NCI-H2081 (cell line): ENCODE measurements at regions not wholly inside any gene's neighbourhood (a gene's known extent, or its start where the extent isn't known, plus 50 kb on each side); places are given as distances from the start of the nearest gene placed in this dataset.
"Not testable (repeated sequence)": the region's sequence is repeated elsewhere in the genome, so short reads cannot be mapped to it uniquely, and the experiment has no call there.

Experiments used
- DNase-seq, 2 experiments: peaks; one replicate each; lab custom pipeline; 2025; lab: John Stamatoyannopoulos, UW

DNA sequence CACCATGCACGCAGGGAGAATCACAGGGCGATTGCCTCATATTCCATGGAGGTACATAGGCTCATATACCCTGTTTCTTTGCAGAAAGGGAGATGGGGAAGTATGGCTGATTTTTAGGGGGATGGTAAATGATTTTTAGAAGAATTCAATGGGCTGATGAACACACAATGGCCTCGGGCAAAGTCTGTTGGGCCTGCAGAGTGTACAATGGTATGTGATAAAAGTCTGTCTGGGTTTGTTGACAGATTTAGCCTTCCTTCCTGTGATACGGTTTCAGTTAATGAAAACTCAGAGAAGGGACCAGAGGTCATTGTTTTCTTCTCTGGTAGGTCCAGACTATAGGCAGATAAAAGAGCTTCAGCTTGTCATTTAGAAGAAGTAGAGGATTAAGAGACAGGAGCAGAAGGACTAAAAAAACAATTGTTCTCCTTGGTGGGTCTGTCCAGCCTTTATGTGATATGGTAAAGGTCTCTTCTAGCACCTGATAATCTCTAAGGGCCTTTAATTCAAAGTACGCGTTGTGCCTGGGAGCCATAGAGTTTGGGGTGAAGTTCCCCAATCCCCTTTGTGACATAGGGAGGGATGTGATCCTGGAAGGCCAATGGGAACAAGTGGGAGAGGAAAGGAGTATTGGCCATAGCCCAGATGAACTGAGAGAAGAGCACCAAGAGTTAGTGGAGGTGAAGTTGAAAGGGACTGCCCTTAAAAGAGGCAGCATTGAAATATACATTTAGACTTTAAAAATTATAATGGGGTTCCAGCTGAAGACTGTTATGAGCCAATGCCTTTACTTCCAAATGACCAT lies 107.5 kb upstream of the SERPINE2 start:
- no peak for DNase-seq

DNA sequence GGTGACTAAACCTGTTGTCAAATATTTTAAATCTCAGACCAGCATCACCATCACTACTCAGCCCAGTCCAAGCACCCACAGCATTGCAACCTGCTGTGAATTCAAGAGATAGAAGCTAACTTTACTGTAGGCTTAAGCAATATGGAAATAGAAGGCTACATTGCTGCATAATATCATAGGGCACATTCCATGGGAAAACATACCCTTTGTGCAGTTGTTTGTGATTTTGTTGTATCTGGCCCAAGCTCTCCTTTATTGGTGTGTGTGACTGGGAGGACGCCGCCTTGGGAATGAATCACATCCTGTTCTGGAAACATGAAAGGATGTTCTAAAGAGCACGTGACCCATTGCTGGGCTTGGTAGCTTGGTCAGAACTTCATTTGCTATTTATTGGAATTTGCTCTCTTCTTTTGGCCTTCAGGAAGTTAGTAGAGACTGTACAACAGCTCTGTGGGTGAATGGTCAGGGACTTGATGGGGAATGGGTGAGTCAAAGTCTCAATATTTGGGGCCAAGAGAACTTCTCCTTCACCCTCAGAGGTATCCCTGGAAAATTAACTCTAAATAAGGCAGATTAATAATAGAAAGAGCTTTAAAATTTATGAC lies 106.8 kb upstream of the SERPINE2 start:
- no peak for DNase-seq

DNA sequence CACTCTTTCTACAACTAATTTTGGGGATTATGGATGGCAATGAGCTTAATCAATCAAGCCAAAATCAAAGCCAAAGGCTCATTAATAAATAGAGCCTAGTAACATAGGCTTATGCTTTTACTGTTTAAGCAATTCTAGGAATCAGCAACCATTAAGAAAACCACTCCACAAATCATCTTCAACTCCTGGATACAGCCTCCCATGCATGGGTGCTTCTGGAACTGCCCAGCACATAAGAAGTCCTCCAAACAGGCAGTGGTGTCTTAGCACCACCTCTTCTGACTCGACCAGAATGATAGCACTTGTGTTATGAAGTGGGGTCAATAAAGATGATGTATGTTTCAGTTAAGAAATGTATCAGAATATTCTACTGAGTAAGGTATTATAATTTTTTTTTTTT lies 104.4 kb upstream of the SERPINE2 start:
- no peak for DNase-seq

DNA sequence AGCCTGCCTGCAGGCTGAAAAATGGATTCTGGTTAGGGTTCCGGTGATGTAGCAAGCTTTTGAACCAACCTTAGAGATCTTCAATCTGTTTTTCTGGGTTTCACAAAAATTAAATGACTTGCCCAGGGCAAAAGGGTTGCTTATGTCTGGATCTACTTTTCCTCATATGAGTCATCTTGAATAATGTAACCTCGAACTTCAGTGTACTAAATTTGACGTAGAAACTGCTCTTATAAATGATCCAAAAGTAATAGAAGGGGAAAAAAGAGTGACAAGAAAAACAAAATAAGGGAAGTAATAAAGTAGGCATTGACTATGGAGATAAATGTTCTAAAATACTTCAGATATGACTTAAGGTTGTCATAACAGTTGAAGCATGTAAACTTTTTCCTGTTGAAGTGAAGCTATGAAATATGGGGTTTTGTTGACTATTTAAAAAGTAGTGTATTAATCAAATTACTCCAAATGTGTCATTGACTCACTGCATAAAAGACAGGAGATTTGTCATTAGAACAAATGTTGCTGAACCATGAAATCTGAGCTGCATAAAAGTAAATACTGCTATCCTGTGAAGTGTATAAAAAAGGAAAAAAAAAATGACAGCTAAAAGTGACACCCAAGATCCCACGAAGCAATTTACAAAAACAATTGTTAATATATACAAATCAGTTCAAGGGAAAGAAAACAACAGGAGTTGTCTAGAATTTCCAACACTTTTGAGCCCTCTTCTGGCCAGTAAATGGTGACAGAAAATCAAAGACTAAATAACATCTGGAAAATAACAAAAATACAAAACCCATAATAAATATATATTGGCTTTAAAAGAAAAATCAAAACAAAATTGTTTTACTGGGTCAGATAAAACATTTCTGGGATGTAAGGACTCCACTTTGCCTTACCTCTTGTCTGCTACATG lies 103.6 kb upstream of the SERPINE2 start:
- DNase-seq: no peak

DNA sequence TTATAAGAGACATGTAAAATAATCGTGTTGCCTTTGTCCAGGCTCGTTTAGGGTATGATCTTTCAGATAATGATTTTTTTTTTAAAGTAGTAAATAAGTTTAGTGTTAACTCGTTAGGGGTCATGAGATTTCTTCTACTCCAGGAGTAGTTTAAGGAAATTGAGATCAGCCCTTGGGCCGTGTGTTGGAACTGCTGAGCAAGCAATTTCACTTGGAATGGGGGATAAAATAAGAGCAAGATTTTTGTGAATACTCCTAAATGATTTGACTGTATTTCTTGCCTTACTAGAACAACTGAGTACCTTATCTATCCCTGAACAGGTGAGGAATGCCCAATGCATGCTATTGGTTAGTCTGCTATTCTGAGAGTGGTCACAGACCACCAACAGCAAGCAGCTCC lies 102.2 kb upstream of the SERPINE2 start:
- DNase-seq: no peak

DNA sequence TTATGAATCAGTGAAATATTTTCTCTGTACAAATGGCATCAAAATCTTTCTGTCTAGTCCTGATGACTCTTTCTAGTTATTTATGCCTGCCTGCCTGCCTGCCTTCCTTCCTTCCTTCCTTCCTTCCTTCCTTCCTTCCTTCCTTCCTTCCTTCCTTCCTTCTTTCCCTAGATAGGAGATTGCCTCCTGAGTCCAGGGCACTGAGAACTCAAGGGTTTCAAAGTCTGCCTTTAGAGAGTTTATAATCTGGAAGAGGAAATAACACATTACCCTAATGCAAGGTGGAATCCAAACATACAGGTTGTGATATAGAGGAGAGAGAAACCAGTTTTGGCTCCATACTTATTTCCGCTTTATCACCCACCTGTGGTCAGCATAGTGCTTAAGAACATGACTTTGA lies 98.1 kb upstream of the SERPINE2 start:
- DNase-seq: no peak

DNA sequence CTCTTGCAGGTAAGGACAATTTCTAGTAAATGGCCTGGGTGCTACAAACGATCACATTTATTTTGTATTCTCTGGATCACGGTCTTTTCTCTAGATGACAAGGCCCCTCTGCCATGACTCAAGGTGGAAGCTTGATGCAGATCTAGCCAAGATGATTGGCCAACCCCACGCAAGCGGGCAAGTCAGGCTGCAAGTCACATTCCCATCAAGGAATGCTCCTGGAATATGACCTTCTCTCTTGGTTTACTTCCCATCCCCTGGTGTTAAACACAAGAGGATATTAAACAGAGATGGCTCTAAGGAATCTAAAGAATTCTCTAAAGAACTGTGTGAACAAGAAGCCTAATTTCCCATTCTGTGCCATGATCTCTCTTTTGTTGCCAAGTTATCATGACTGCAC lies 97.3 kb upstream of the SERPINE2 start:
- no peak for DNase-seq

DNA sequence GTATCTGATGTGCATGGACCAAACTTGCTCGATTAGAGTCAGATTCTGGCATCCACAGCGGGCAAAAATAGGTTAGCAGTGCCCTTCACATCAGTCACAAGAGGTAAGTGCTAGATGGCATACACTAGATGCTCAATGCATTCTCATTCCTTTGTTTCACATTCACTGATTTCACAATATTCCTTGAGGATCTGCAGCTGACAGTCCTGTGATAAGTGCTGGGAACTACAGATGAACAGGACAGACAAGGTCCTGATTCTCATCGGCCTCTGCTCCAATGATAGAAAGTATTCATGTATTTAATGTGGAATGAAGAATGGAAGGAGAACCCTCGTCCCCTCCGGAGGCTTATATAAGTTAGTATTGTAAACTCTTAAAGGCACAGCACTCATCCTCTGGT lies 96.8 kb upstream of the SERPINE2 start:
- DNase-seq: no peak

DNA sequence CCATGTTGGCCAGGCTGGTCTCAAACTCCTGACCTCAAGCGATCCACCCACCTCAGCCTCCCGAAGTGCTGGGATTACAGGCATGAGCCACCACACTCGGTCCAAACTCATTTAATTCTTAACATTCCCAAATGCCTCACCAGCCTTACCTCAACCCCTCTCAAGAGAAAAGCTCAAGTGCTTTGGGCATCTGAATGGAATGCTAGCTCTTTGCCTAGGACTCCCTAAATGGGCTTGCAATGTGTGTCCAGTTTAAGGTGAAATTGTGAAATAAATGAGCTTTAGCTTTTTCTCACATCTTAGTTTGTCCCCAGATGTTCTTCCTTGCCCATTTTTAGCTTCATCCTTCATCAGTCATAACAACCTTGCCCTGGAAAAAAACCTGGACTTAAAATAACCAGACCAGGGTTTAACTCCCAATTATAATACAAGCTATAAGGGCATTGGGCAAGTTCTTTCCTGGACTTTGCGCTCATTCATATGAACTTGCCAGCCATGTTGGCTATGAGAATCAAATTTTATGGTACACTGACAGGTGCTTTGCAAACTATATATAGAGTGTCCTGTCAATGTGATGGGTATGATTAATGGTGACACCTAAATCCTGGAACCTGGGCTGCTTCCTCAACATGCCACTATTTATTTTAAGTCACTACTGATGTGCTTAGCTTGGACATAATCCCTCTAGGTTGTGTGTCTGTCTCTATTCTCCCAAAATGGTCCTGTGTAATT lies 95.1 kb upstream of the SERPINE2 start:
- no peak for DNase-seq

DNA sequence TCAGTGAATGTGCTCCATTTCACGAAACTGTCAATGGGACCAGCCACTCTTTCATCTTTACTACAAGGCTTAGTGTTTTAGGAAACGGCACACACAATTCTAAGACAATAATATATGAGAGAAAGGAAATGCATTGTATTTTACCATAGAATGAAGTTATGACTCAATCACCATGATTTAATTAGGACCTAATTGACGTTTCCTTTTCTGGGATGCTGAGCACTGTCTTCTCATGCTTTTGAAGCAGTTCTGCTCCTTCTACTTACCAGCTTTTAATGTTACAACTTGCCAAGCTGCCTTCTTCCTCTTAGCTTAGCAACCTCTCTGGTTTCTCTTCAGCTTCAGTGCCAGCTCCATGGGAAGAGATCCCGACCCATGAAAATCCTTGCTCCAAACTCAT lies 94.3 kb upstream of the SERPINE2 start:
- DNase-seq: no peak

DNA sequence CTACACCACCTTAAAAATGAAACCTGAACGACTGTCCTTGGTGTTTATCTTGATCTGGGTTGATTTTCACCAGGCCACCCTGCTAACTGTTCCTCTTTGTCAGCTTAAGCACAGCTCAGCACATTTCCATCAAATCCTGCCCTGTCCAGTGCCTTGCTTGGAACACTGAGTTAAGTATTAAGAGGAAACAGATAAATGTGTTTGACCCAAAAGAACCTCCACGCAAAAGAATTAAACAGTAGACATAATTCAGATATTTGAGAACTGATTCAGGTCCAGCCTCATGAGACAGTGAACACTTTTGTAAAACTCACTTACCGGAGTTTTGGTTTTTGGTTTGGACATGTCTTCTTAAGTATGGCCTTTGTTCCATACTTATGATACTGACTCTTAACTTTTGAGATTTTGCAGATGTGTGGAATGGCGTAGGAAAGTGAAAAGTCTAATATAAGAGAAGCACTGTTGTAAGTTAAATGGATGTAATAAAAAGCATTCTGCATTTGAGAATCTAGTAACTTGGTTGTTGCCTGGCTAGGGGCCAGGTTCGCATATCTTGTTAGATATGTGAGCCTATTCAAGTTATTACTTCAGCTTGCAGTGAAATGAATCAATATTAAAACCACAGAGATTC lies 88.9 kb upstream of the SERPINE2 start:
- DNase-seq: no peak

DNA sequence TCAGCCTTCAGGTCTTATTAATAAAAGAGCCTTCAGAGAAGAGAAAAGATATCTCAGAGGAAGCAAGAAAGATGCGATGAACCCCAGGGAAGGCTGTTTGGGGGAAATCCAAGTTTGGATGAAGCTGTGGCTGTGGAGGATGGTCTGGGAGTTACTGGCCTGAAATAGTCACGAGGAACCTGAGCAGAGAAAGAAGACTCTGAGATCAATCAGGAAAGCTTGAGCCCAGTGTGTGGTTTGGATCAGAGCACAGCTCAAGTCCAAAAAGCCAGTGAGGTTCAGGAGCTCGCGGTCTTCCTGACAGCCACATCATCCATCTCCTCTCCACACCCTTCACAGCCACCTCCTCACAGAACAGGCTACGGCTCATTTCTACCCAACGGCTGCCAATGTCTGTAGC lies 87.4 kb upstream of the SERPINE2 start:
- DNase-seq: no peak

DNA sequence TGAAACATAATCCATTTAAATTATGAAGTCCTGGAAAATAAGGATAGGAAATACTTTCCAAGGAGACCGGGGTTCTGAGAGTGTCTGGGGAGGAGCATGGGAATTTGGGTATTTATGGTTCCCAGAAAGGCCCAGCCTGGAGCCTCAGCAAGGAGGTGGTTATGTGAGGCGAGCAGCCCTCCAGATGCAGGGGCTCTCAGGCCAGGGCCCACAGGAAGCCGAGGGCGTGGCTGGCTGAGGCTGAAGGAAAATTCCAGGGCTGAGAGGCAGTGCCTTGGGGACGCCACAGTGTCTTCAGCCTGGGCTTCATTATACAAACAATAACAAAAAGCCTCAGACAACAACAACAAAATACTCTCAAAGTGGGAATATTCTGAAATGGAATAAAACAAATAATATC lies 86.9 kb upstream of the SERPINE2 start:
- no peak for DNase-seq

DNA sequence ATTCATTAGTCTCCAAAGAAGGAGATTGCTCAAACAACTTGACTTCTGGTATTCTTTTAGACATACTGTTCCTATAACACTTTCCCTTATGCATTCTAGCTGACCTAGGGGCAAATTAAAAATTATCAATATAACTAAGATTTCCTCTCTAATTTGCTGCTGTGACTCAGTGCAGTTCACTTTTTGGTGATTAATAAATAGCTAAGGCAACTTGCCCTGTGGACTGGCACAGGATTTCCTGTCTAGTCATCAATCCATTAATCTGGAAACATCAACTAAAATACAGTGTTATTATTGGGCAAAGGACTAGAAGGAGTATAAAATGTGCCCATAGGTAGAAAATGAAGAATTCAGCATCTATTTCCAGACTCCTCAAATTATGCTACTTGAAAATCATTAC lies 83.5 kb upstream of the SERPINE2 start:
- DNase-seq: no peak

DNA sequence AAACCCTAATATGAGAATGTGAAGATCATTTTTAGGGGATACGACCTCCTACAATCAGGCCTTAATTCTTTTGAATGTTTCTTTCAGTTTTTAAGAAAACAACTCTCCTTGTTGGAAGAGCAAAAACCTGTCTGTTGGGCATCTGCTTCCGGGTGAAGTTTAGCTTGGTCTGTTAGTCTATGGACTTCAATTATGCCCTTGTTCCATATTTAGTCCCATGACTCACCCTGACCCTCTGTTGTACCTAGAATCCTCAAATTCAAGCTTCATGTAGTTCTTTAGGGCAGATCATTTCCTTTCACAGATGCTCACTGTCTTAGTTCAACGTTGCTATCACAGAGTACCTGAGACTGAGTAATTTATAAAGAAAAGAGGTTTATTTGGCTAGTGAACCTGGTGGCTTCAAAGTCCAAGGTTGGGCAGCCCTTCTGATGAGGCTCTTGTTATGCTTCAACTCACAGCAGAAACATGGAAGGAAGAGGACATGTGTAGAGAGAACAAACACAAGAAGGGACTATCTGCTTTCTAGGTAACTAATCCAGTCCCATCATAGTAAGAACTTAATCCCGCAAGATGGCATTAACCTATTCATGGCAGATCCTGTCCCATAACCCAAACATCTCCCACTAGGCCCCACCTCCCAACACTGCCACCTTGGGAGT lies 82.5 kb upstream of the SERPINE2 start:
- DNase-seq: no peak

DNA sequence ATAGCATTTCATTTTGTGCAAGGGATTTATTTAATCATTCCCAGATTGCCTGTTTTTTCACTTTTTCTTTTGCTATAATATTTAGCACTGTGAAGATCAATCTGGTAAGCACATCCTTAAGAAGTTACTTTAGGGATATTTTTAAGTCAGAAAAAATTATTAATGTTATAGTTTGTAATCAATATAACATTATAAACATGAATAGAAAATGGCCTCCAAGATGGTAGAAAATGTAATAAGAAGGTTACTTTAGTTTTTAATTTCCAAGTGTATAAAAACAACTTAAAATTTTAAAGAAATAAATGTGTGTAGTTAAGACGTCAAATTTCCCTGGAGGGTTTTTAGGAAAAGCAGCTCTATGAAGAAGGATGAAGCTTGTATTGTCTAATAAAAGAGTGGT lies 81.9 kb upstream of the SERPINE2 start:
- no peak for DNase-seq

DNA sequence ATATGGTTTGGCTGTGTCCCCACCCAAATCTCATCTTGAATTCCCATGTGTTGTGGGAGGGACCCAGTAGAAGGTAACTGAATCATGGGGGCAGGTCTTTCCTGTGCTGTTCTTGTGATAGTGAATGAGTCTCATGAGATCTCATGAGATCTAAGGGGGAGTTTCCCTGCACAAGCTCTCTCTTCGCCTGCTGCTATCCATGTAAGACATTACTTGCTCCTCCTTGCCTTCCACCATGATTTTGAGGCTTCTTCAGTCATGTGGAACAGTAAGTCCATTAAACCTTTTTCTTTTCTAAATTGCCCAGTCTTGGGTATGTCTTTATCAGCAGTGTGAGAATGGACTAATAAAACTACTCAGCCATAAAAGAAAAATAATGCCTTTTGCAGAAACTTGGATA lies 80.8 kb upstream of the SERPINE2 start:
- DNase-seq: not testable (repeated sequence)

DNA sequence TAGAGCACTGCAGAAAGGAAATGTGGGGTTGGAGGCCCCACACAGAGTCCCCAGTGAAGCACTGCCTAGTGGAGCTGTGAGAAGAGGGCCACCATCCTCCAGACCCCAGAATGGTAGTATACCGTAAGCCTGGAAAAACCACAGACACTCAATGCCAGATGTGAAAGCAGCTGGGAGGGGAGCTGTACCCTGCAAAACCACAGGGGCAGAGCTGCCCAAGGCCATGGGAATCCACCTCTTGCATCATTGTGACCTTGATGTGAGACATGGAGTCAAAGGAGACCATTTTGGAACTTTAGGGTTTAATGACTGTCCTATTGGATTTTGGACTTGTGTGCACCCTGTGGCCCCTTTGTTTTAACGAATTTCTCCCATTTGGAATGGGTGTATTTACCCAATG lies 75.3 kb upstream of the SERPINE2 start:
- no peak for DNase-seq

DNA sequence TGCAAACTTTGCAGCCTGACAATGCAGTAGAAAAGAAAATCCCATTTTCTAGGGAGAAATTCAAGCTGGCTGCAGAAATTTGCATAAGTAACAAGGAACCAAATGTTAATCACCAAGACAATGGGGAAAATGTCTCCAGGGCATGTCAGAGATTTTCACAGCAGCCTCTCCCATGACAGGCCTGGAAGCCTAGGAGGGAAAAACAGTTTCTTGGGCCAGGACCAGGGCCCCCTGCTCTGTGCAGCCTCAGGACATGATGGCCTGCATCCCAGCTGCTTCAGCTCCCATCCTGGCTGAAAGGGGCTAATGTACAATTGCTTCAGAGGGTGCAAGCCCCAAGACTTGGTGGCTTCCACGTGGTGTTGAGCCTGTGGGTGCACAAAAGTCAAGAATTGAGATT lies 74.8 kb upstream of the SERPINE2 start:
- DNase-seq: not testable (repeated sequence)

DNA sequence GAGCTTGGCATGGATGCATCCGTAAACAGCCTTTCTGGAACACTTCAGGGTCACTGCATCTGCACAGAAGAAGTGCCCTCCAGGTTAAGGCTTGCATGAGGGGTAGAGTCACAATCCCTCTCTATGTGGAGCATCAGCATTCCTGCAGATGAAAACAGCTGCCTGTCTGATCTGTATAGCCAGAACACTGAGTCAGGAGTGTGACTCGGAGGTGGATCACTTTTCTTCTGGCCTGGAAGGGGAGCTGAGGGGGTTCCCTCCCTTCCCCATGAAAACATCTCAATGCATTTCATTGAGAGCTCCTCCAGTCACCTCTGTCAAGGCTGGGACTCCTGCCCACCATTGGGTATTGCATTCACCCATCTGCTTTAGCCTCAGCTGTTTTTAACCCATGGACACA lies 72.5 kb upstream of the SERPINE2 start:
- DNase-seq: no peak

DNA sequence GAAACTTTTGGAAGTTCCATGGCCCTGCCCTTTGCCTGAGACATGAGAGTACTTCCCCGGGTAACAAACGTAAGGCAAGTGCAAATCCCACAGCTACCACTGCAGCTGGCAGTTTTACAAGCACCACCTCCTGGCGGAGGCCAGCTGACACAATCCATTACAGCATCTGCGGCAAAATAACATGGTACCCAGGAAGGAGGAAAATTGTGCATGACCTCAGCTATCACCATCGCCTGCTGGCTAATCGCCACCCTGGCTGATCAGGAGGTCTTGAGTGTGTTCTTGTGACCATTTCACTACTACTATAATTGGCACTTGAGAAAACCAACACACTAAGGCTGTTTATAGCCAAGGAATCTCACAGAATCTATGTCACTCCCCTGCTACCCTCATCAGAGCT lies 71.7 kb upstream of the SERPINE2 start:
- DNase-seq: no peak
